HG03139 (cell line): ENCODE measurements at regions not wholly inside any gene's neighbourhood (a gene's known extent, or its start where the extent isn't known, plus 50 kb on each side); places are given as distances from the start of the nearest gene placed in this dataset.

Source experiments
- ATAC-seq: cut with Tn5 transposase; IDR thresholded peaks from one replicate; pipeline ENCODE4 v1.9.1; 2021; ENCODE audit not compliant: unreplicated experiment

DNA sequence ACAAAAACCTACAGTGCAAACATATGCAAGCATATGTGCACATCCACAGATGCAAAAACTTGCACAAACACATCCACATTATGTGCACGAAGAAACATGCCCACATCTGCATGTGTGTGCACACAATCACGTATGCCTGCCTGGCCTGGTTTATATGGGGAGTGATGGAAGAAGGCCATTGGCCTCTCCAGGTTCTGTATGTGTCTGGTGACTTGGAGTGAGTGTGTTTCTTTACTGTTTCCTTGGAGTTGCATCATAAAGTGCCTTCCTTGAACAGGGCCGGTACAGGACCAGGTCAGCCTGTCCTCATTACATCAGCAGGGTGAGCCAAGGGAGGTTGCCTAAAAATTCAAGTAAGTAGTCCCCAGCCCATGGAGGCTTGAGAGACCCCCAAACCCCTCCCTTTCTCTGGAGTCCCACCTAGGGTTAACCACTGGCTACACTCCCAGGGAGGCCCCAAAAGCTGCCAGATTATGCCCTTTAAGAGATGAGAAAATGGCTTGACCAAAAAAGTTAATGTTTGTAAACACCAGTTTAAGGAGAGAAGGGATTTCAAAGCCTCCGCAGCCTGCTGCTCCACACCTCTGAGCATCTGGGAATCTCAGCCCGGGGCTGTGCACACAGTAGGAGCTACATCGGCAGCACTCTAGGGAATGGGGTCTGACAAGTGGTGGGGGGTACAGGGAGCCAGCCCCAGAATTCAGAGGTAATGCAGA is 140.8 kb downstream of the VEGFA start:
- ATAC-seq: no peak

DNA sequence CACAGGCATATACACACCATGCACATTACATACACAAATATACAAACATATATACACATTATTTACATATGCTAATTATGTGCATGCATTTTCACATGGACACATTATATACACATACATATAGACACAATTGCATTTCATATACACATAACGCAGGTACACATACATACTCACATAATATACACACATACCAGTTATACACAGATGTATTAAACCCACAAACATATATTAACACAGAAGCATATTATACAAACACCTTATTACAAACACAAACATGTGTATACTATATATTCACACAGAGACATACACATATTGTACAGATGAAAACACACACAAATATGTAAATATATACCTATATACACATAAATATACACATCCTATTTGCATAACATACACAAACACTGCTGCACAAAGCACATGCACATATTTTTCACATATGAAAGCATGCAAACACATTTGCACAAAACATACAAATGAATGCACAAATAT is 140.2 kb downstream of the VEGFA start:
- no peak for ATAC-seq

DNA sequence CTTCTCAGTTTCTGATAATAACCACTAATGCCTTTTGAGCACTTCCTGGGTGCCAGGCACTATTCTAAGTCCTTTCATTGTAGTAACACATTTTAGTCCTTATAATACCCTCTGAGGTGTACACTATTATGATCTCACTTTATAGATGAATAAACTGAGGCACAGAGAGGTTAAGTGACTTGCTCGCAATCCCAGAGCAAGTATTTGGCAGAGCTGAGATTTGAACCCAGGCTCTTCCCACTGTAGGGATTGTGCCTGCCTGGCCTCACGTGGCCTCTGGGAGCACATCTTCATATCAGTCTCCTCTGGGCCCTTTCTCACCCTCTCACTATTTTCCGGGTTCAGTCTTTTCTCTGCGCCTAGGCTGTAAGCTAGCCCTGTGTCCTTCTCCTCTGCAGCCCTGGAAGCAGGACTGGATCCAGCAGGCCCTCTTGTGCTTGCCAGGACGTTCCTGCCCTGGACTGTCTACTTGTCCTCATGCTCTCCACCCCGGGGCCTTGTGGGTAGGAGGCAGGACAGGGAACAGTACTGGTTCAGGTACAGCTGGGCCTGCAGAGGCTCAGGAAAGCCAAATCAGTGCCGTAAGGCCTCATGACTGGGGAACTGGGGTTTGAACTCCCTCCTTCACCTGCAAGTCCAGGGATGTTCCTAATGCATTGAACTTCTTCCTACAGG is 139.6 kb downstream of the VEGFA start:
- no peak for ATAC-seq

- ATAC-seq: no peak
These were observed 137.9 kb downstream of the VEGFA start for GRCh38 chr6:43907789-43908472.

DNA sequence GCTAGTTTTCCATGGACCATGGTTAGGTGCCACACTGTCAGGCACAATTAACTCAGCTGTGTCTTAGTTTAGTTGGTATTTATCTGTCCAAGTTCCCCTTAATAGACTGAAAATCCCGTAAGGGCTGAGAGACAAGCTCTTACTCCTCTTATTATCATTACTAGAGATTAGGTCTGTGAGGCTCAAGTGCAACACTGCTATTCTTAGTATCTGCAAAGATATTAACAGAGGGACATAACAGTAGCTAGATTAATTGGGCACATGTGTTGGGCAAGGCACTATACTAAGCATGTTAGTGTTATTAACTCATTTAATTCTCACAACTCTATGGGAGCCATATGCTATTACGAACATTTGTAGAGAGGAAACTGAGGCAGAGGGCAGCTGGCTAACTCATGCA is 137.3 kb downstream of the VEGFA start:
- ATAC-seq: no peak

- ATAC-seq: no peak
These were observed 134.5 kb downstream of the VEGFA start for GRCh38 chr6:43904311-43905123.

- ATAC-seq: no peak
These were observed 133.8 kb downstream of the VEGFA start for GRCh38 chr6:43903739-43904290.

DNA sequence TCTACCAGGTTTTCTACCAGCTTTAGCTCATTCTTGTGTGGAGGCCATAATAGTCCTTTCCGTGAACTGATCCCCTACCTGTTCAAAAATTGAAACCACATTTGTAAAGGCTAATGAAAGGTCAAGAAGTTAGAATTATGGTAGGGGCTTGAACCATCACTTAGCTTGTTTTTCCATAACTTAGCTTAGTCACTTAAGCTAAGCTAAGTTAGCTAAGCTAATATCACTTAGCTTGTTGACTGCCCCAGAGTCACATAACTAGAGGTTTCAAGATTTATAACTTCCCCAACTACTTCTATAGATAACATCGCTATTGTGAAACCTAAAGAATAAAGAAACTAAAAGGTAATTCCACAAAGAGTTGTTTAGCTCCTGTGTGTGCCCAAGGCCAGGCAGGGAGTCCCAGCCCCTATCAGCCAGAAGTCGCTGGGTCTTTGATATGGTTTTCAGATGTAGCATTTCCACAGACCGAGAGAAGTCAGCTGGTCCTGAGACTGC is 131.8 kb downstream of the VEGFA start:
- no peak for ATAC-seq

DNA sequence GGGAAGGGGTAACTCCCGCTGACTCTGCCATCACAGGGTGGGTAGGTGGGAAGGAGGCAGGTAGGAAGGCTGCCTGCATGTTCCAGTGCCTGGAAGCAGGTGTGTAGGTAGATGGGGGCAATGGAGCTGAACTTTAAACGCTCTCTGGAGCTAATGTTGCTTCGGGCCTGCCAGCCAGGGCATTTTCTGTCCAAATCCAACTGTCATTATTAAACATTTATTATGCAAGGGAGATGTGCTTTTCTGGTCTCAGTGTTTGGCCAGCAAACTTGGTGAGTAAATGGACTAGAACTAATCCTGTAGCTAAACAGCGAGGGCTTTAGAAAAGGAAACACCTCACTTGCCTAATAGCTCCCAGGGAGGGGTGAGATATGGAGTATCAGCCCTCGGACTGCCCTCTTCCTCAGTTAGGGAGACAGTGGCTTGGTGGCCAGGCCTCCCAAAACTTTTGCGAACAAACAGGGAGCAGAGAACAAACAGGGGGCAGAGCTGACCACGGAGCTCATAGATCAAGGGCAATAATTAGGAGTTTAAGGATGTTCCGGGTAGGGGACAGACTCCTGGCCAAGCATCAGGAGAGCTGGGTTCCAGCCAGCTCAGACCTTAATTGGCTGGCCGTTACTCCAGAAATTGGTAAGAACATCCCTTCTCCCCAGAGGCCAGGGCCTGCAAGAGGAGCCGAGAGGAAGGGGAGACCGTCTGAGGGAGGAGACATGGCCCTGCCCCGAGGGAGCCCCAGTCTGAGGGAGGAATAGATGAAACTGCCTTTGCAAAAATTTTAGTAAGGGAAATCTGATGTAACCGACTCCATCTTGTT is 131.1 kb downstream of the VEGFA start:
- ATAC-seq: no peak

GRCh38 chr6:43900560-43900915 is 130.5 kb downstream of the VEGFA start:
- ATAC-seq: no peak

DNA sequence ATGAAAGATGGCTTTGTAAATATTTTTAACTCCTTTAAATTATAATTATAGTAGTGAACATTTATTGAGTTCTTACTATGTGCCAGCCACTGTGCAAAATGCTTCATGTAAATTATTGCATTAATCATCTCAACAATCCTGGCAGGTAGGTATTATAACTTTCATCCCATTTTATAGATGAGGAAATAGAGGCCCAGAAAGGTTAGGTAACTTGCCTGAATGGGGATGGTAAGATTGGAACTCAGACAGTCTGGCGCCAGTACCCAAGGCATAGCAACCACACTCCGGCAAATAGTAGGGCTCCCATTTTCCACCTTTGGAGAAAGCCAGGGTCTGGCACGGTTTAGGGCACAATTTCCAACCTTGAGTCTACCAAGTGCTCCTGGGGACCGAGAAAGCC is 129.8 kb downstream of the VEGFA start:
- no peak for ATAC-seq

DNA sequence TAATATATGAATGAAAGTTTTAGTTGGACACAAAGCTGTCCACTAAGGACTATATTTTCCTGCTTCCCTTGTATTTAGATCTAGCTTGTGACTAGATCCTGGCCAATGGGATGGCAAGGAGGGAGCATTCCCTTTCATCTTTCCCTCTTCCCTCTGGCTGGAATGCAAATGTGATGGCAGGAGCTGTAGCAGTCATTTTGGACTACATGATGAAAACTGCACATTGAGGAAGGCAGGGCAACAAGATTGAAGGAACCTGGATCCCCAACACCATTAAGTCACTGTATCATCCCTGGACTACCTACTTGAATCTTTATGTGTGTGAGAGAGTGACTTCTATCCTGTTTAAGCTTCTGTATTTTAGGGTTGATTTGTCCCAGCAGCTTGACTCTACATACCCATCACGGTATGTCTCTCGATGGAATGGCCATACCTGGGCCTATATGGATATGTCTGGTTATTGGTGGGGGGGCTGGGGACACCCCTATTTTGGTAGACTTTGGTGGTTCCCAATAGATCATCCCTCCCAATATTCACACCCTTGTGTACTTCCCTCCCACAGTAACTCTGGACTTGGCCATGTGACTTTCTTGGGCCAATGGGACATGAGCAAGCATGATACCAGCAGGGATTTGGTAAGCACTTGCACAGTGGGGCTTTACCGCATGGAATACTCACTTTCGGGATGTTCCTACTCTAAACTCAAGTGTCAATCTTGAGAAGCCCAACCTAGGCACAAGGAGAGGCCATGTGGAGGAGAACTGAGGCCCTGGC is 128.5 kb downstream of the VEGFA start:
- ATAC-seq: no peak

- no peak for ATAC-seq
These were observed 127.7 kb downstream of the VEGFA start for GRCh38 chr6:43897571-43898302.

DNA sequence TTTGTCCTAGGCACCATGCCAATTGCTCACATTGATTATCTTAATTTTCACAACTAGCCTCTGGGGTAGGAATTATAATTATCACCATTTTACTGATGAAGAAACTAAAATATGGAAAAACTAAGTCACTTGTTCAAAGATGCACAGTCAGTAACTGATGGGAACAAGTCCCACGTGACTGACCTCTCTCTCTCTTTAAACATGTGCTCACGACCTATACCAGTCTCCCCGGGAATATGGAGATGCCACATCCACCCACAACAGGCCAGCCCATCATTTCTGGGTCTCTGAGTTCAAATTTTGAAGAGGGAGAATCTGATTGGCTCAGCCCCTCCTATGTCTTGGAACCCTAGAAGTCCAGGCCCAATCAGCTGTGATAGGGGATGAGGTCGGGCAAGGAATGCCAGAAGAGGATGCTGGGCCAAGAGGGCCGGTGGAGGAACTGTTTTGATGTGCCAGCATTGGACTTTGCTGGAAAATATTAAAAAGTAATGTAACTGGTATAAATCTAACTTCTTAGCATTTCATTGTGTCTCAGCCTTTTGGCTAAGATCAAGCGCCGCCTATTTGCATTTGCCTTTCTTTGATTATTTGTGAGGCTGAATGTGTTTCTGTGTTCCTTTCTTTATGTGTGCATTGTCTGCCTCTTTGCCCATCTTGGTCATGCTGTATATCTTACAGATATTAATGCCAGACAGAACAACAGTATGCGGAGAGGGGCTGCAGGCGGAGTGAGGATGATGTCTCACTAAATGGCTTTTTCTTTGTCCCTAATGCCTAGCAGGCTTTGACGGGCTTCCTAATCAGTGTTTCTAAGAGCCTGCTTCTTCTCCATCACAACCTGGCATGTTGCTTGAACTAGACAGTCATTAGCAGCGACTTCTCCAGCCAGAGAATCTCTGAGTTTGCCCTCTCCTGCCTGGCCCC is 126.6 kb downstream of the VEGFA start:
- ATAC-seq: no peak

DNA sequence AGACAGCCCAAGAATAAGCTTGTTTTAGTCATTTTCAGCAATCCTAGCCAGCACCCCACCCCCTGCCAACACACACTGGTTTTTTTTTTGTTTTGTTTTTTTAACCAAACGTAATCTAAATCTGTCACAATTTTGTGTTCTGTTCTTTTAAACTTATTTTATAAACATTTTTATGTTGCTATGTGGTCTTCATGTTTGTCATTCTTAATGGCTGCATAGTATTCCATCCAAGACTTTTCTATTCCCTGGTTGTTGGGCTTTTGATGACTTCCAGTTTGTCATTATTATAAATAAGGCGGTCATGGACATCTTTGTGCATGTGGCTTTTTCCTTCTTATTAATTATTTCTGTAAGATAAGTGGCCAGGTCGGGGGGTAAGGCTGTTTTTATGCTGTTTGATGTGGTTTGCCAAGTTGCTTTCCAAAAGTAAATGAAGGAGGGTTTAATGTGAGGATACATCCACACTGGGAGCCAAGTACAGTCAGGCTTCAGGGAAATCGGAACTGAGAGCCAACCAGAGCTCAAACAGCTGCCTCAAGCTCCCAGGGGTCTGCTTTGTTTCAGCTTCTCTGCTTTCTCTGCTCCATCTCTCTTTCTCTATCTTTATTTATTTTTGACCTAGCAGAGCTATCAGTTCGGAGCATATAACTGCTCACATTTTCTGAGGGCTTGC is 125.8 kb downstream of the VEGFA start:
- ATAC-seq: no peak

- no peak for ATAC-seq
These were observed 123.1 kb downstream of the VEGFA start for GRCh38 chr6:43893073-43893472.
